CD4-positive, CD25-positive, alpha-beta regulatory T cell (primary cell): ENCODE measurements at regions not wholly inside any gene's neighbourhood (a gene's known extent, or its start where the extent isn't known, plus 50 kb on each side); places are given as distances from the start of the nearest gene placed in this dataset.

Source experiments
- ATAC-seq, 2 donors: fragments of 150-1000 bp; cut with Tn5 transposase; one replicate each; pipeline ENCODE4 v1.10.0; 2021; ENCODE audit warnings: low read depth in 2 of 2, moderate number of reproducible peaks in 2 of 2, moderate library complexity in 1 of 2
- DNase-seq, 3 donors: peaks; one replicate each; pipeline versions ENCODE4 v3.0.0 to v3.0.0-alpha.2; 2012 to 2022; ENCODE audit warnings: mixed read lengths in 1 of 3
- H3K27ac ChIP-seq: one replicate; pipeline ENCODE4 v1.7.0; 2013; ENCODE audit warnings: mild to moderate bottlenecking, low read length; ENCODE audit not compliant: insufficient read depth, poor library complexity, severe bottlenecking
- H3K27me3 ChIP-seq: one replicate; pipeline ENCODE4 v1.7.0; 2013; ENCODE audit warnings: low read length; ENCODE audit not compliant: control insufficient read depth, insufficient read depth
- H3K36me3 ChIP-seq: one replicate; pipeline ENCODE4 v1.7.0; 2013; ENCODE audit warnings: mild to moderate bottlenecking, low read length, moderate library complexity; ENCODE audit not compliant: control insufficient read depth, insufficient read depth
- H3K4me1 ChIP-seq: 2 replicates; pipeline ENCODE4 v1.7.0; 2013; ENCODE audit warnings: mild to moderate bottlenecking, low read length; ENCODE audit not compliant: insufficient read depth, control insufficient read depth, poor library complexity, severe bottlenecking
- H3K4me3 ChIP-seq: one replicate; pipeline ENCODE4 v1.7.0; 2013; ENCODE audit warnings: low read depth, mild to moderate bottlenecking, low read length, moderate library complexity
- H3K9me3 ChIP-seq, 2 experiments: 1 replicate in 1 of 2; 2 replicates in 1 of 2; pipeline ENCODE4 v1.7.0; 2013; ENCODE audit warnings: low read length in 2 of 2, mild to moderate bottlenecking in 1 of 2, moderate library complexity in 1 of 2; ENCODE audit not compliant: control insufficient read depth in 2 of 2
- H3K27ac Mint-ChIP-seq, 3 donors: one replicate each; pipeline ENCODE4 v1.8.0; 2020 to 2022; ENCODE audit warnings: mild to moderate bottlenecking in 3 of 3, mixed read lengths in 3 of 3, moderate library complexity in 2 of 3
- H3K27me3 Mint-ChIP-seq: one replicate; pipeline ENCODE4 v1.8.0; 2022; ENCODE audit warnings: mild to moderate bottlenecking, mixed read lengths
- H3K36me3 Mint-ChIP-seq: one replicate; pipeline ENCODE4 v1.8.0; 2020; ENCODE audit warnings: mixed read lengths
- H3K4me1 Mint-ChIP-seq, 4 donors: one replicate each; pipeline ENCODE4 v1.8.0; 2020 to 2022; ENCODE audit warnings: mixed read lengths in 4 of 4, mild to moderate bottlenecking in 1 of 4
- H3K4me3 Mint-ChIP-seq, 4 donors: one replicate each; pipeline ENCODE4 v1.8.0; 2020 to 2022; ENCODE audit warnings: mild to moderate bottlenecking in 4 of 4, mixed read lengths in 4 of 4, moderate library complexity in 3 of 4
- H3K9me3 Mint-ChIP-seq, 7 donors: one replicate each; pipeline ENCODE4 v1.8.0; 2020 to 2022; ENCODE audit warnings: mixed read lengths in 7 of 7, mild to moderate bottlenecking in 3 of 7, moderate library complexity in 2 of 7

DNA sequence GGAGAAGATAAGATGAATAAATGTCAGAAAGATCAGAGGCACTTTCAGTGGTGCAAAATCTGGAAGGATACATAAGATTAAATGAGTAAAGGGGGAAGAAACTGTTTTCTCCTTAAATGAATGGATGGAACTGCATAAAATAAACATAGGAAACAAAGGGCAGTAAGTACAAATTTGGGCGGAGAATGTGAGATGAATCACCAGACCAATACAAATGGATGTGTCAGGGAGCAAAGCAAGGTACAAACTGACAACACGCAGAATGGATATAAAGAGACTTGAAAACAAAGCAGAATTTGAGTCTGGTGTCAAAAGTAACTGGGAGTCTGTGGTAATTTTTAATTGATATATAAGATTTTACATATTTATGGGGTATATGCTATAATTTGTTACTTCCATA lies 175.3 kb upstream of the PCDH18 start:
- no peaks in the 10 kb centered on the region for H3K4me1 Mint-ChIP-seq
- no peaks in the 10 kb centered on the region for H3K27me3 ChIP-seq
- no peaks in the 10 kb centered on the region for H3K36me3 Mint-ChIP-seq
- H3K4me3 Mint-ChIP-seq = no peak overlapping the region
- H3K4me3 ChIP-seq = no peak overlapping the region
- no peak overlapping the region for H3K27ac ChIP-seq
- ATAC-seq (no peak), DNase-seq (no peak)
- H3K27me3 Mint-ChIP-seq = no peaks in the 10 kb centered on the region
- H3K9me3 ChIP-seq = no peaks in the 10 kb centered on the region
- H3K9me3 Mint-ChIP-seq = peaks cover 0 to 15% (median 8%) of the 10 kb centered on the region in 7 donors
- H3K27ac Mint-ChIP-seq = no peak overlapping the region
- no peaks in the 10 kb centered on the region for H3K36me3 ChIP-seq
- H3K4me1 ChIP-seq = no peaks in the 10 kb centered on the region

DNA sequence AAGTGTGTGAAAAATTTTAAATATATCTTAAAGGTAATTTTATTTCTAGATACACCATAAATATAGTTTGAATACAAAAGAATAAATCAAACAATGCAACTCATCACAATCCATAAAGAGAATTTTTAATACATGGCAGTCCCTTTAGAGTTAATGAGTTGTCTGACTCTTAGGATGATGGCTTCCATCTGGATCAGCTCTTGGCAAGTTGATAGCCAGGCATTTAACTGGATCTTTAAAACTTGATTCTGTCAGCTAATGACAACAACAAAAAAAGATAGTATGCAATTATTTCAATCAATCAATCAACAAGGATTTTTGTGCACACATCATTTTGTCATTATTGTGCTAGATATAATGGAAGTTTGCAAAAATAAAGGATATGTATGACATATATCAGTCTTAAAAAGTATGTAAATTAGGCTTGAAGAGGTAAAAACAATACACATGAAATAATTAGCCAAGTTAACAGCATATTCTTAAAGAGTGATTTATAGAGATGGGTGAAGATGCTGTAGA lies 174.9 kb upstream of the PCDH18 start:
- Mint-ChIP-seq H3K9me3 (peaks cover 0 to 15% (median 4%) of the 10 kb centered on the region in 7 donors), H3K4me3 (no peak overlapping the region), H3K4me1 (no peaks in the 10 kb centered on the region), H3K27me3 (no peaks in the 10 kb centered on the region), H3K27ac (no peak overlapping the region), H3K36me3 (no peaks in the 10 kb centered on the region)
- no peaks in the 10 kb centered on the region for H3K4me1 ChIP-seq
- no peaks in the 10 kb centered on the region for H3K9me3 ChIP-seq
- H3K27ac ChIP-seq = no peak overlapping the region
- ATAC-seq (no peak), DNase-seq (no peak)
- H3K4me3 ChIP-seq = no peak overlapping the region
- no peaks in the 10 kb centered on the region for H3K36me3 ChIP-seq
- no peaks in the 10 kb centered on the region for H3K27me3 ChIP-seq

DNA sequence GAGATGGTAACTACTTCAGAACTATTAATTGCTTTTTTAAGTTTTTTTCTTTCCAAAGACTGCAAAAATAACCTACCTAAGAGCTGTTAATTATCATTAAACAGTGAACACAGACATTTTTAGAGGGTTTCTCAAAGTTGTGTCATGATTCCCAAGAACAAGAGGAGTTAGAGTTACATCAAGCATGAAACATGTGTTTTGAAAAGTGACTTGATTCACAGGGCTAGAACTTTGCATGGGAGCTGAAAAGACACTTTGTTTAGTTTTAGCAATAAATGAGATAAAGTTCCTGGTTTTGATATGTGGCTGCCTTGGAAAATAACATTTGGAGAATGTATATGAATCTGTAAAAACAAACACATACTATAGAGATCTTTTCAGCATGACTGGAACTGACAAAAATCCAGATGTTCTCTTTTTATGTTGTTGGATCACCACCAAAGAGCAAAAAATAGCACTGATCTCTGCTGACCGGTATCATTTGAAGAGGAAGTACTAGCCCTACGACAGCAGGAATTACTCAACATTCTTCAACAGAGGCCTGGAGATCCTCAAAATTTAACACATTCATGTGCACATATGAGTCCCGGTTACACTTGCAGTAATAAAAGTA lies 173.0 kb upstream of the PCDH18 start:
- ATAC-seq (no peak), DNase-seq (no peak)
- H3K9me3 Mint-ChIP-seq = peaks cover 0 to 17% (median 6%) of the 10 kb centered on the region in 7 donors

DNA sequence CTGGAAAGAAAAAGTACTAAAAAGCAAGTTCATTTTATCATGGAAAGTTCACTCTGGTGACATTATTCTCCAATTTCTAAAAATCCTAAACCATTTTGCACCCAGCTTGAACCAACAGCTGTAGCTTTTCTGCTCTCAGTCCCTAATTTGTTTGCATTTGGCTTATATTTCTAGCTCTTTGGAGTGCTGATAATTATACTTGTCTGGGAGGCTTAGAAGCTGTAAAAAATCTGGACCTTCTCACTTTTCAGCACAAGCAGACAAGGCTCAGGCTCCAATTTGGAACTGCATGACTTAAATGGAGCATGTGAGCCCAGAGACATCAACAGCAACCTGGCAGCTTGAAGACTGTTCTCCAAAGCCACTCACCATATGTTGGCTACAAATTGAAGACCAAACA lies 170.9 kb upstream of the PCDH18 start:
- H3K9me3 Mint-ChIP-seq = peaks cover under 1 to 11% (median 5%) of the 10 kb centered on the region in 7 donors
- H3K36me3 ChIP-seq = no peaks in the 10 kb centered on the region
- no peaks in the 10 kb centered on the region for H3K27me3 Mint-ChIP-seq
- H3K4me1 Mint-ChIP-seq = peaks cover 0 to 5% (median 0%) of the 10 kb centered on the region in 4 donors
- no peaks in the 10 kb centered on the region for H3K36me3 Mint-ChIP-seq
- H3K4me1 ChIP-seq = no peaks in the 10 kb centered on the region
- no peak overlapping the region for H3K4me3 Mint-ChIP-seq
- no peak for ATAC-seq
- H3K9me3 ChIP-seq = no peaks in the 10 kb centered on the region
- no peak overlapping the region for H3K4me3 ChIP-seq
- DNase-seq = no peak
- H3K27me3 ChIP-seq = no peaks in the 10 kb centered on the region
- no peak overlapping the region for H3K27ac Mint-ChIP-seq
- no peak overlapping the region for H3K27ac ChIP-seq

More for the DNA sequence above, 173.0 kb upstream of the PCDH18 start:
- H3K27me3 ChIP-seq = no peaks in the 10 kb centered on the region
- Mint-ChIP-seq H3K36me3 (no peaks in the 10 kb centered on the region), H3K4me3 (no peak overlapping the region), H3K4me1 (peaks cover 0 to 5% (median 0%) of the 10 kb centered on the region in 4 donors), H3K27me3 (no peaks in the 10 kb centered on the region), H3K27ac (no peak overlapping the region)
- no peak overlapping the region for H3K27ac ChIP-seq
- H3K36me3 ChIP-seq = no peaks in the 10 kb centered on the region
- H3K4me3 ChIP-seq = no peak overlapping the region
- H3K4me1 ChIP-seq = no peaks in the 10 kb centered on the region
- H3K9me3 ChIP-seq = no peaks in the 10 kb centered on the region

DNA sequence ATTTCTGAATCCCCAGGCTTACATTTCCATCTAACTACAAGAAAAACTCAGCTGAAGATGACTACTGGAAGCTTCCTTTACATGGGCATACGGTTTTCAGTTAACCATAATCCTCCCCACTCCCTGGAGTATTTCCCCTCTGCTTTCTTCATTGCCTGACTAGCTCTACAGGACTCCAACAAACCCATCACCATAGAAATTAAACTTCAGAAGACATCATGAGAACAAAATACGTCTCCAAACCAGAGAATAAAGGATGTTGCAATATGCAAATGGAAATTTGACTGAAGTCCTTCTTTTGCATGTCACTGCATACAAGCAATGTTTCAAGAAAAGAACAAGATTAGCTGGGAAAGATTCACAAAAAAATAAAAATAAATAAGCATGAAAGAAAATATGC lies 170.2 kb upstream of the PCDH18 start:
- Histone ChIP-seq H3K4me3 (no peak overlapping the region), H3K4me1 (no peaks in the 10 kb centered on the region), H3K27ac (no peak overlapping the region), H3K27me3 (no peaks in the 10 kb centered on the region), H3K9me3 (no peaks in the 10 kb centered on the region), H3K36me3 (no peaks in the 10 kb centered on the region)
- Mint-ChIP-seq H3K36me3 (no peaks in the 10 kb centered on the region), H3K4me3 (no peak overlapping the region), H3K9me3 (peaks cover 2 to 8% (median 5%) of the 10 kb centered on the region in 7 donors), H3K27me3 (no peaks in the 10 kb centered on the region), H3K4me1 (peaks cover 0 to 5% (median 0%) of the 10 kb centered on the region in 4 donors), H3K27ac (no peak overlapping the region)
- no peak for DNase-seq
- ATAC-seq = no peak

DNA sequence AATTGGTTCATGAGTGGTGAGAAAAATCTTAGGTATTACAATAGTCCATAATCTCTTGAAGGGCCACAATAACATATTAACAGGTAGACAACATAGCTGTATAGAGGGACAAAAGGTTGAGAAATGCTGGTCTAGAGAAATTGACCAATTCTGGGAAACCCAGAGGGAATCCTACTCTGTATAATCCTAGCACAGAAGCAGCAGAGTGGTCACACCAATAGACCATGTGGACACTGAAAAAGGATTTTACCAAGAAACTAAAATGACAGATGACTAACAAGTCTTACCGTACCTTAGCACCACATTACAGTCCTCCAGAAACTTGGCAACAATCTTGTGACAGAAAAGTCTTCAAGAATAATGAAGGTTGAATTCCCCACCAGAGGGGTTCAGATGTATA lies 169.1 kb upstream of the PCDH18 start:
- no peak for ATAC-seq
- H3K9me3 ChIP-seq = no peaks in the 10 kb centered on the region

DNA sequence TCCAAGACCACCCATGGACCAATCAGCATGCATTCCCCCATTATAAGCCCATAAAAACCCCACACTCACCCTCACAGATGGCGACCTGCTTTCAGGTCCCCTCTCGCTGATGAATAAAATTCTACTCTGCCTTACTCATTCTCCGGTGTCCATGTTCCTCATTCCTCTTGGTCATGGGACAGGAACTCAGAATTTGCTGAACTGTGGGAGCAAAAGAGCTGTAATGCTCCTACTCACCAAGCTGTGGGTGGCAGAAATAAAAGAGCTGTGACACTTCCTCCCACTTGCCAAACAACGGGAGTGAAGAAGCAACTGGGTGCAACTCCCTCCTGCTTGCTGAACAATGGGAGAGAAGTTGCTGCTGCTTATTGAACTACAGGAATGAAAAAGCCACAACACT lies 168.5 kb upstream of the PCDH18 start:
- Mint-ChIP-seq H3K4me3 (no peak overlapping the region), H3K9me3 (peaks cover 2 to 8% (median 5%) of the 10 kb centered on the region in 7 donors), H3K27me3 (no peaks in the 10 kb centered on the region), H3K36me3 (no peaks in the 10 kb centered on the region), H3K27ac (no peak overlapping the region), H3K4me1 (peaks cover 0 to 5% (median 0%) of the 10 kb centered on the region in 4 donors)
- no peaks in the 10 kb centered on the region for H3K9me3 ChIP-seq
- H3K36me3 ChIP-seq = no peaks in the 10 kb centered on the region
- H3K4me3 ChIP-seq = no peak overlapping the region
- no peak overlapping the region for H3K27ac ChIP-seq
- H3K27me3 ChIP-seq = no peaks in the 10 kb centered on the region
- H3K4me1 ChIP-seq = no peaks in the 10 kb centered on the region
- ATAC-seq (no peak), DNase-seq (no peak)

More for the DNA sequence above, 169.1 kb upstream of the PCDH18 start:
- H3K9me3 Mint-ChIP-seq = peaks cover 2 to 8% (median 5%) of the 10 kb centered on the region in 7 donors
- H3K27ac Mint-ChIP-seq = no peak overlapping the region
- H3K4me1 Mint-ChIP-seq = peaks cover 0 to 5% (median 0%) of the 10 kb centered on the region in 4 donors
- H3K36me3 ChIP-seq = no peaks in the 10 kb centered on the region
- H3K27me3 Mint-ChIP-seq = no peaks in the 10 kb centered on the region
- no peak overlapping the region for H3K4me3 ChIP-seq
- no peaks in the 10 kb centered on the region for H3K36me3 Mint-ChIP-seq
- no peaks in the 10 kb centered on the region for H3K27me3 ChIP-seq
- no peak overlapping the region for H3K27ac ChIP-seq
- DNase-seq = no peak
- no peaks in the 10 kb centered on the region for H3K4me1 ChIP-seq
- no peak overlapping the region for H3K4me3 Mint-ChIP-seq

DNA sequence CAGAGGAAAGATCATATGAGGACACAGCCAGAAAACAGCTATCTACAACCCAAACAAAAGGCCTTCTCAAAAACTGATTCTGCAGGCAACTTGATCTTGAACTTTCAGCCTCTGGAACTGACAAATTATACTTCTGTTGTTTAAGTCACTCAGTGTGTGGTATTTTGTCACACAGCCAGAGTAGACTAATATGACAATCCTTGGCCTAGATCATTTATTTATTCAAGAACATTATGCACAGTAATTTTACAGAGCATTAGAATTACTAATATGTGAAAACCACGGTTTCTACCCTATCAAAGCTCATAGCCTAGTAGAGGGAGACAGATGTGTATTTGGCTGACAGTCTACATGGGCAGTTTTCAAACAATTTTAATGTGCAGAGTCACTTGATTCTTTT lies 167.8 kb upstream of the PCDH18 start:
- Histone ChIP-seq H3K36me3 (no peaks in the 10 kb centered on the region), H3K4me1 (no peaks in the 10 kb centered on the region), H3K9me3 (no peaks in the 10 kb centered on the region), H3K27me3 (no peaks in the 10 kb centered on the region), H3K4me3 (no peak overlapping the region), H3K27ac (no peak overlapping the region)
- Mint-ChIP-seq H3K27me3 (no peaks in the 10 kb centered on the region), H3K9me3 (peaks cover 2 to 8% (median 5%) of the 10 kb centered on the region in 7 donors), H3K4me3 (no peak overlapping the region), H3K36me3 (no peaks in the 10 kb centered on the region), H3K4me1 (peaks cover 0 to 5% (median 0%) of the 10 kb centered on the region in 4 donors), H3K27ac (no peak overlapping the region)
- no peak for DNase-seq
- no peak for ATAC-seq
